ENCODE measurements at regions not wholly inside any gene's neighbourhood (a gene's known extent, or its start where the extent isn't known, plus 50 kb on each side); places are given as distances from the start of the nearest gene placed in this dataset.

DNA sequence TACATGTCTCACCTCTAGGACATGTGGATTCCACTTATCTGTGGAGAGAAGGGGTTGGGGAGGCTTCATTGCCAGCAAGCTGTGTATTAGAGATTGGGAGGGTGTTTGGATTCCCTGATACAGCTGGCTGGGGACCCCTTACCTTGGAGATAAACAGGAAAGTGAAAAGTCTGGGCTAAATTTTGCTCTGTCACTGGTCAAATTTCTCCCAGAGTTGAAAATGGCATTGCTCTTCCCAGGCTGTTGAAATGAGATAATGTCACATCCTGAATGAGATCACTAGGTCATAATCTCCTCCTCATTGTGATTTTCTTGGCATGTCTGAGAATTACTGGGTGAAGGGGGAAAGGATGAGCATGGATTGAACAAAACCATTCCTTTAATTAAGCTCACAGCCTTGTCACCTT lies 265.0 kb upstream of the PARD3B start:
- no peak for TF ChIP-seq EZH2 (conservative IDR thresholded peaks at IDR 0.05; ENCODE audit: low read depth, low read length)
- TF ChIP-seq SMARCE1 (IDR thresholded peaks at IDR 0.05; ENCODE audit: borderline replicate concordance) = no peak
- TF ChIP-seq FLYWCH1 (CRISPR knock-in tag; IDR thresholded peaks at IDR 0.05) = no peak
- TF ChIP-seq, protein P1, sequence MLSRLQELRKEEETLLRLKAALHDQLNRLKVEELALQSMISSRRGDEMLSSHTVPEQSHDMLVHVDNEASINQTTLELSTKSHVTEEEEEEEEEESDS (CRISPR knock-in tag; IDR thresholded peaks at IDR 0.05; ENCODE audit: borderline replicate concordance) = no peak
